Neural cell (in vitro differentiated cells): ENCODE measurements at regions not wholly inside any gene's neighbourhood (a gene's known extent, or its start where the extent isn't known, plus 50 kb on each side); places are given as distances from the start of the nearest gene placed in this dataset.

Source experiments
- H2AFZ ChIP-seq: fragments of 200-600, 300-800 bp; sonication (generic), shearing (Covaris generic); 2 replicates; pipeline ENCODE4 v1.6.0; 2014; ENCODE audit warnings: low read depth, mild to moderate bottlenecking, antibody characterized with exemption, low read length, moderate library complexity
- H3F3A ChIP-seq: fragments of 200-600 bp; shearing (Covaris generic); 2 replicates; pipeline ENCODE4 v1.6.1; 2016; ENCODE audit warnings: mild to moderate bottlenecking, moderate library complexity, mixed read lengths, antibody characterized with exemption, low read length; ENCODE audit not compliant: insufficient read depth, poor library complexity, severe bottlenecking
- H3K27ac ChIP-seq: fragments of 200-600, 300-800 bp; sonication (generic), shearing (Covaris generic); 2 replicates; pipeline ENCODE4 v1.5.1; 2014; ENCODE audit warnings: mild to moderate bottlenecking, low read length, moderate library complexity
- H3K27me3 ChIP-seq: fragments of 300-800, 200-600 bp; sonication (generic), shearing (Covaris generic); 2 replicates; pipeline ENCODE4 v1.6.0; 2014; ENCODE audit warnings: mild to moderate bottlenecking, low read depth, low read length, moderate library complexity; ENCODE audit not compliant: insufficient read depth
- H3K36me3 ChIP-seq: fragments of 300-800, 200-600 bp; sonication (generic), shearing (Covaris generic); 2 replicates; pipeline ENCODE4 v1.5.1; 2014; ENCODE audit warnings: mild to moderate bottlenecking, antibody characterized with exemption, low read length, moderate library complexity; ENCODE audit not compliant: insufficient read depth
- H3K4me2 ChIP-seq: fragments of 300-800, 200-600 bp; sonication (generic), shearing (Covaris generic); 2 replicates; pipeline ENCODE4 v1.6.0; 2014; ENCODE audit warnings: mild to moderate bottlenecking, low read length
- H3K4me3 ChIP-seq: fragments of 300-800, 200-600 bp; sonication (generic), shearing (Covaris generic); 2 replicates; pipeline ENCODE4 v1.5.1; 2014; ENCODE audit warnings: mild to moderate bottlenecking, low read length, moderate library complexity
- H3K79me2 ChIP-seq: fragments of 200-600 bp; shearing (Covaris generic); replicated peaks from 2 replicates; pipeline ENCODE4 v1.6.0; 2014; ENCODE audit warnings: mild to moderate bottlenecking, low read length, moderate library complexity; ENCODE audit not compliant: insufficient read depth
- H3K9ac ChIP-seq: fragments of 300-800, 200-600 bp; sonication (generic), shearing (Covaris generic); 2 replicates; pipeline ENCODE4 v1.6.1; 2016; ENCODE audit warnings: mild to moderate bottlenecking, low read length, mixed read lengths
- H3K9me2 ChIP-seq: fragments of 200-600 bp; shearing (Covaris generic); 2 replicates; pipeline ENCODE4 v1.6.1; 2016; ENCODE audit warnings: mild to moderate bottlenecking, low read length, mixed read lengths; ENCODE audit not compliant: insufficient read depth
- H3K9me3 ChIP-seq: fragments of 200-600, 300-800 bp; sonication (generic), shearing (Covaris generic); 2 replicates; pipeline ENCODE4 v1.6.1; 2016; ENCODE audit warnings: mild to moderate bottlenecking, mixed run types, low read length, moderate library complexity, mixed read lengths
- H4K20me1 ChIP-seq: fragments of 200-600 bp; shearing (Covaris generic); 2 replicates; pipeline ENCODE4 v1.6.1; 2016; ENCODE audit warnings: mild to moderate bottlenecking, mixed run types; ENCODE audit not compliant: insufficient read depth
- CTCF ChIP-seq: fragments of 450-650 bp; IDR thresholded peaks from 2 replicates; pipeline ENCODE4 v1.5.1; 2014; ENCODE audit warnings: antibody characterized with exemption, mild to moderate bottlenecking, moderate library complexity; ENCODE audit not compliant: poor library complexity, severe bottlenecking
- EP300 ChIP-seq: fragments of 450-650 bp; conservative IDR thresholded peaks from 2 replicates; pipeline ENCODE4 v1.6.1; 2014; ENCODE audit warnings: antibody characterized with exemption, mild to moderate bottlenecking, moderate library complexity; ENCODE audit not compliant: poor library complexity, severe bottlenecking
- EZH2 ChIP-seq: fragments of 200-600, 300-800 bp; shearing (Covaris generic), sonication (generic); IDR thresholded peaks from 2 replicates; pipeline ENCODE4 v1.6.1; 2014; ENCODE audit warnings: antibody characterized with exemption, low read length, borderline replicate concordance, mild to moderate bottlenecking; ENCODE audit not compliant: insufficient read depth, poor library complexity, severe bottlenecking
- MXI1 ChIP-seq: fragments of 450-650 bp; conservative IDR thresholded peaks from 2 replicates; pipeline ENCODE4 v1.6.1; 2014; ENCODE audit warnings: antibody characterized with exemption, mild to moderate bottlenecking; ENCODE audit not compliant: poor library complexity, severe bottlenecking
- POLR2AphosphoS5 ChIP-seq: IDR thresholded peaks from 2 replicates; pipeline ENCODE4 v1.6.1; 2012
- RAD21 ChIP-seq: fragments of 450-650 bp; conservative IDR thresholded peaks from 2 replicates; pipeline ENCODE4 v1.6.1; 2014; ENCODE audit warnings: antibody characterized with exemption, mild to moderate bottlenecking, moderate library complexity
- SMC3 ChIP-seq: fragments of 450-650 bp; conservative IDR thresholded peaks from 2 replicates; pipeline ENCODE4 v1.6.1; 2014; ENCODE audit warnings: antibody characterized with exemption, mild to moderate bottlenecking, moderate library complexity; ENCODE audit not compliant: poor library complexity
- TAF1 ChIP-seq: IDR thresholded peaks from 2 replicates; pipeline ENCODE4 v1.6.1; 2012; ENCODE audit warnings: low read depth
- TF ChIP-seq, protein P1 (sequence below): IDR thresholded peaks from 2 replicates; pipeline ENCODE4 v1.6.1; 2012; ENCODE audit warnings: borderline replicate concordance

DNA sequence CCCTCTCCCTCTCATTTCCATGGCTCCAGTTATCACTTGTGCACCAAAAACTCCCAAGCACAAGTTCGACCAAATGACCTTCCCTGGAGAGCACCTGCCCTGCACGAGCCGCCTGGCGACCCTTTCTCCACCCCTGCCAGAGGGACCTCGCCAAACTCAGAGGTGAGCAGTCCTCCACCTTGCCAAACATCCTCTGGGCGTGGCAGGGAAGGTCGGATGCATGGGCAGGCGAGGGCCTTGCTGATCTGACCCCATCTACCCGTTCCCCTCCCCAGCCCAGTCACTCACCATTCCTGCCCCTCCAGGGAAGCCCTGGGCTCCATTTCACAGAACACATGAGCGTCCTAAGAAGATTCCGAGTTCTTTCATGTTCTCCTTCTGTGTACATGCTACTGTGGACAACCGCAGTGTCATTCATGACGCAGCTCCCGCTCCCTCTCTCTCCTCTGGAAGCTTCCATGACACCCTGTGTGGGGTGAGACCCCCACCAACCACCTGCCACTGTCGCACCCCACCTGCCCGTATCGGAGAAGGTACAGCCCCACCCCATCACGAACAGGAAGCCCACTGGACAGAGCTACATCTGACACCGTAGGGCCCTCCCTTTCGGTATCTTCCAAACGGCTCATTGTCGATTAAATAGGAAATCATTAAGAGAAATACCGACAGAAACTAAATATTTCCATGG lies 104.3 kb downstream of the DACT2 start (continued):
- TF ChIP-seq, protein P1, sequence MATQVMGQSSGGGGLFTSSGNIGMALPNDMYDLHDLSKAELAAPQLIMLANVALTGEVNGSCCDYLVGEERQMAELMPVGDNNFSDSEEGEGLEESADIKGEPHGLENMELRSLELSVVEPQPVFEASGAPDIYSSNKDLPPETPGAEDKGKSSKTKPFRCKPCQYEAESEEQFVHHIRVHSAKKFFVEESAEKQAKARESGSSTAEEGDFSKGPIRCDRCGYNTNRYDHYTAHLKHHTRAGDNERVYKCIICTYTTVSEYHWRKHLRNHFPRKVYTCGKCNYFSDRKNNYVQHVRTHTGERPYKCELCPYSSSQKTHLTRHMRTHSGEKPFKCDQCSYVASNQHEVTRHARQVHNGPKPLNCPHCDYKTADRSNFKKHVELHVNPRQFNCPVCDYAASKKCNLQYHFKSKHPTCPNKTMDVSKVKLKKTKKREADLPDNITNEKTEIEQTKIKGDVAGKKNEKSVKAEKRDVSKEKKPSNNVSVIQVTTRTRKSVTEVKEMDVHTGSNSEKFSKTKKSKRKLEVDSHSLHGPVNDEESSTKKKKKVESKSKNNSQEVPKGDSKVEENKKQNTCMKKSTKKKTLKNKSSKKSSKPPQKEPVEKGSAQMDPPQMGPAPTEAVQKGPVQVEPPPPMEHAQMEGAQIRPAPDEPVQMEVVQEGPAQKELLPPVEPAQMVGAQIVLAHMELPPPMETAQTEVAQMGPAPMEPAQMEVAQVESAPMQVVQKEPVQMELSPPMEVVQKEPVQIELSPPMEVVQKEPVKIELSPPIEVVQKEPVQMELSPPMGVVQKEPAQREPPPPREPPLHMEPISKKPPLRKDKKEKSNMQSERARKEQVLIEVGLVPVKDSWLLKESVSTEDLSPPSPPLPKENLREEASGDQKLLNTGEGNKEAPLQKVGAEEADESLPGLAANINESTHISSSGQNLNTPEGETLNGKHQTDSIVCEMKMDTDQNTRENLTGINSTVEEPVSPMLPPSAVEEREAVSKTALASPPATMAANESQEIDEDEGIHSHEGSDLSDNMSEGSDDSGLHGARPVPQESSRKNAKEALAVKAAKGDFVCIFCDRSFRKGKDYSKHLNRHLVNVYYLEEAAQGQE = no peak
- no peak for TF ChIP-seq MXI1
- no peak for TF ChIP-seq SMC3

DNA sequence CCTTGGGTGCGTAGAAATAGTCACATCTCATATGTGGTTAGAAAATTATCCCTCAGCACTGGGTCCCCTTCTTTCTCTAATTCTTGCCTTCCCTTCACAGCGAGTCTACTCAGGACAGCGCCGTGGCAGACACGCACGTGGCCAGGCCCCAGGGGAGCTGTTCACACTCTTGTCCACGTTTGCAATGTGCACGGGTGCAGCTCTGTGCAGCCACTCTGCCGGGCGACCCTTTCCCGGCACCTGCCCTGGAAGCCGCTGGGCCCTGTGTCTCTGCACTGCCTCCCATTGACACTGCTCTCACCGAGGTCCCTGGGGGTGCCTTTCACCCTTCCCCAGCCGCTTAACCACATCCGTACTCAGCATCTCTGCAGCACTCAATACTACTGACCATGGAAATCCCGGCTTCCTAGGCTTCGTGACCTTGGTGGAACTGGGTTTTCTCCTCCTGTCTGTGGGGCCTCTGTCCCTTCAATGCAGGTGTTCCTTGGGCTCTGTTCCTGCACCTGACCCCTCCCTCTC lies 104.9 kb downstream of the DACT2 start:
- Histone ChIP-seq H3K27me3 (no peaks in the 10 kb centered on the region), H3K9me2 (no peaks in the 10 kb centered on the region), H3K4me2 (no peak overlapping the region), H2AFZ (no peak overlapping the region), H4K20me1 (no peaks in the 10 kb centered on the region), H3K79me2 (no peaks in the 10 kb centered on the region), H3K9ac (no peak overlapping the region), H3K9me3 (no peaks in the 10 kb centered on the region), H3K27ac (no peak overlapping the region), H3F3A (no peaks in the 10 kb centered on the region), H3K4me3 (no peak overlapping the region), H3K36me3 (no peaks in the 10 kb centered on the region)
- TF ChIP-seq POLR2AphosphoS5 (no peak), EP300 (no peak), RAD21 (no peak), MXI1 (no peak), CTCF (no peak), TAF1 (no peak), EZH2 (no peak)
- TF ChIP-seq, protein P1 = no peak
